H1 (cell line): ENCODE measurements at regions not wholly inside any gene's neighbourhood (a gene's known extent, or its start where the extent isn't known, plus 50 kb on each side); places are given as distances from the start of the nearest gene placed in this dataset.

ENCODE experiments used
- RFX5 ChIP-seq: IDR thresholded peaks from 2 replicates; pipeline ENCODE4 v1.6.1; 2011; ENCODE audit warnings: low read depth, low read length, improper control_type of control experiment, borderline replicate concordance

DNA sequence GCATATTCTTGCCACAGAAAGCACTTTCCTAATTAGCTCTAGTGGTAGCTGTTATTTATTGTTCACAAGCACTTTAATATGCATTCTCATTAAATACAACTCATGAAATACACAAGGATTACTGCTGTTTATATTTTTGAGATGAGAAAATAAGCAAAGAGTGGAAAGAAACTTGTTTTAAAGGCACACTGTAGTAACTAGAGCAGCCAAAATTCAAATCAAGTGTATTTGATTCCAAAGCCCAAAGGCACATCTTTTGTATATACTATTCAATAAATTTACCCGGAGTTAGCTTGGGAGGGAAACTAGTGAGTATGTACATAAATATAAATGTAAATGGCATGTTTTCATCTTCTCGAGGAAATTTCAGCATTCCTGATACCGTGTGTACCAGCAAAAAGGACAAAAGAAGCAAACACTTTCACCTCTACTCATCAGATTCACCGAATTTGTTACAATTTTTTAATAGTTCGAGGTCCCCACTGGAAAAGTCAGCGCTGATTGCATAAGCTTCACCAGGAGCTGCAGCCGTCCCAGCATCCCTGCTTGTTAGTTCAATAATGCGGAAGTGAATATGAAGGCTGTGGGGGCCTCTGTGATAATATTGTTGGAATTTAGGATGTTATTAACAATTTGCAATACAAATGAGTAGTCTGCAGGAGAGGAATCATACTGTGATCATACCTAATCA is 371.6 kb upstream of the MON1B start (continued):
- TF ChIP-seq RFX5 = no peak
